ENCODE measurements at regions not wholly inside any gene's neighbourhood (a gene's known extent, or its start where the extent isn't known, plus 50 kb on each side); places are given as distances from the start of the nearest gene placed in this dataset.

DNA sequence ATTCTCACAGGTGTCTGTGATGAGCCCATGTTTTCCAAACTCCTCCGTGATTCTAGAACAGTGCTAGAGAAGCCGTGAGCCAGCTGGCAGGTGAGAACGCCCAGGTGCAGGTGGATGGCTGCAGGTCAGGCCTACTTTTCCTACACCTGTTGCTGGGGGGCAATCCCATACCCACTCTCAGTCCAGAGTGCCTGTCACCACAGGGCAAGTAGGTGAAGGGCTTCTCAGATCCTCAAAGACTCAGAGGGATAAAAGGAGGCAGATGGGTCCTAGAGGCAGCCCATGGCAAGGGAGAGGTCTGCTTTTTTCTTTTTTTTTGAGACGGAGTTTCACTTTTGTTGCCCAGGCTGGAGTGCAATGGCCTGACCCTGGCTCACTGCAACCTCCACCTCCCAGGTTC is 50.7 kb upstream of the H6PD start:
- DNase-seq (ENCODE audit: low spot score): no peak

DNA sequence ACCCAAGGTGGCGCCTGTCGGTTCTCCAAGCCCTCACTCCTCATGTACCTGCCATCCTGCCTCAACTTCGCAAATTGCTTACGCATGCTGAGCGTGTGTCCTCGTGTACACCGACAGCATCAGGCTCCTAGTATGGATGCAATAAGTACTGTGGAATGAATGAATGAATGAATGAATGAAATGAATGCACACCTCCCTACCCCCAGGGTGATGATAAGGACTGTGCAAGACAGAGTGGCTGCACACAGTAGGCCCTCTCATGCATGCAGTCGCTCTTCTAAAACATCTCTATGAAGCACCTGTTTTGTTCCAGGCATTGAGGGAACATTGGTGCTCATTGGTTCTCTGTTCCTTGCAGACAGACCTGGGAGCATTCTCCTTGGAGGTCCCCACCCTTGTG is 49.8 kb upstream of the H6PD start:
- DNase-seq (ENCODE audit: low spot score): no peak
- no peak for TF ChIP-seq CTCF (IDR thresholded peaks at IDR 0.05; ENCODE audit: extremely low read depth, missing control alignments)

More for the DNA sequence above, 50.7 kb upstream of the H6PD start:
- no peak for TF ChIP-seq CTCF (IDR thresholded peaks at IDR 0.05; ENCODE audit: extremely low read depth, missing control alignments)

All from GM20000 (cell line).